ENCODE measurements at regions not wholly inside any gene's neighbourhood (a gene's known extent, or its start where the extent isn't known, plus 50 kb on each side); places are given as distances from the start of the nearest gene placed in this dataset.

DNA sequence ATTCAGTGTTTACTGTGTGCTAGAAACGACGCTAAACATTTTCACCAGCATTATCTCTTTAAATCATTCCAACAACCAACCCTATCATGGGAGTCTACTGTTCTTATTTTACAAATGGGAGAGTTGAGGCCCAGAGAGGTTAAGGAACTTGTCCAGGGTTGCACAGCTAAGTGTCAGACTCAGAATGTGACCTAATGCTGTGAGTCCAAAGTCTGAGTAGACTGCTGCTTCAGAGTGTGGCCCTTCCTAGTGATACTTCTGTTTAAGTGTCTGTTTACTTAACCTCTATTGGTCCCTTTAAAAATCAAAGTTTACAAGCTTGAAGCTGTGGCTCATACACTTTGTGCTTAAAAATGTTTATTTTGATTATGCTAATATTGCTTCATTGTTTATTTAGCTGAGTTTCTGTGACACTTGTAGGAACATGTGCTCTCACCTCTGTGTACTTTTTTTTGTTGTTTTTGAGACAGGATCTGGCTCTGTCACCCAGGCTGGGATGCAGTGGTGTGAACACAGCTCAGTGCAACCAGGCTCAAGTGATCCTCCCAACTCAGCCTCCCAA, 84.4 kb upstream of the SYPL1 start:
- CTCF ChIA-PET, result no interaction called here
- POLR2A ChIA-PET, result no interaction called here
- no peak overlapping the region for H3K4me3 Mint-ChIP-seq
- H3K27me3 Mint-ChIP-seq (ENCODE audit: low read depth), result peaks cover 23% of the 10 kb centered on the region
- no peak overlapping the region for H3K27ac Mint-ChIP-seq
- ATAC-seq (no peak), DNase-seq (no peak)
- no peaks in the 10 kb centered on the region for H3K9me3 Mint-ChIP-seq (ENCODE audit: insufficient read depth)
- H3K36me3 Mint-ChIP-seq (ENCODE audit: low read depth), result no peaks in the 10 kb centered on the region
- H3K4me1 Mint-ChIP-seq (ENCODE audit: low read depth), result no peaks in the 10 kb centered on the region

DNA sequence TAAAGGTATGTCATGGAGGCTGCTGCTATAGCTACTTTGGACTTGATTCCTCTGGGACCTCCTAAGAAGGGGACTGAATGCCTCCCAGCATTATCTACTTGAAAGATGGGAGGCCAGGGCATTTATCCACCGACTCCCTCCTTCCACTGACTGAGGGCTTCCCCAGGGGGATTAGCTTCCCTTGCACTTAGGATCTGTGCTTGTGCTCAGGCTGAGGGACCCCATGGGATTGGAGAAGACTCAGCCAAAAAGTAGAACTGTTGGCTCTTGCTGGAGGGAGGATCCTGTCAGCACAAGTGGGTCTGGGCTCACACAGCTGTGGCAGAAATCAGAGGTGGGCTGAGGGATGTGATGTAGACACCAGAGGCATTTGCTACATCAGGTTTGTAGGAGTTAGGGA, 81.5 kb upstream of the SYPL1 start:
- H3K4me1 Mint-ChIP-seq (ENCODE audit: low read depth), result no peaks in the 10 kb centered on the region
- ChIA-PET POLR2A (no interaction called here), CTCF (interaction anchor here (0.9 to 1.0 kb wide), 2 partner anchors 17 to 26 kb away, joined by 3 to 4 read pairs; no protein-coding TSS in a partner anchor)
- no peak for DNase-seq
- ATAC-seq, result no peak
- H3K27ac Mint-ChIP-seq, result no peak overlapping the region
- no peaks in the 10 kb centered on the region for H3K36me3 Mint-ChIP-seq (ENCODE audit: low read depth)
- H3K9me3 Mint-ChIP-seq (ENCODE audit: insufficient read depth), result no peaks in the 10 kb centered on the region
- H3K4me3 Mint-ChIP-seq, result no peak overlapping the region
- peaks cover 24% of the 10 kb centered on the region for H3K27me3 Mint-ChIP-seq (ENCODE audit: low read depth)

DNA sequence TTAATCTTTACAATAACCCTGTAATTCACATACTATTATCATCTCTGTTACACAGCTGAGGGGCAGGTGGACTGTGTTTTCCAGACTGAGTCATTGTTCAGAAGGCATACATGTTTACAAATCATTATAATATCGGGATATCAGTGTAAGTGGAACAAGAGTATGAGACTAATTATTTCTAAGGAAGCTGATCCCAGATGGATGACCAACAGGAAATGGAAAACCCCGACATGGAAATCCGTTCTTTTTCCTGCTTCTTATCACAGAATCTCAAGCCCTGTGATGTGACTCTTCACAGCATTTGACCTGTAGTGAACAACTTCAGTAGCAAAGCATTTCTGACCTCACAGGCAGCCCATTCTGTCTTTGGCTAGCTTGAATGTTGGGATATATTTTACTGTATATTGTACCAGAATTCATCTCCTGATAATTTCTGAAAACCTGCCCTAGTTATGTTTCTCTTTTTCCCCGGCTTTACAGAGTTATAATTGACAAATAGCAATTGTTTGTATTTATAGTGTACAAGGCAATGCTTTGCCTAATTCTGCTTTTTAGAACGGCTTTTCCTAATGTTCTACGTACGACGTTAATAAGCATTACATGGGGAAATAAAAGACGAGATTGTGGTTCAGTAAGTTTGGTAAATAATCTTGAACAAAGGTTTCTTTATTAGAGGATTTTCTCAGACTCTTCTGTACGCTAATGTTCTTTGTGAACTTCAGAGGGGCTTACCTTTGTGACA, 78.6 kb upstream of the SYPL1 start:
- no peak overlapping the region for H3K27ac Mint-ChIP-seq
- no peaks in the 10 kb centered on the region for H3K9me3 Mint-ChIP-seq (ENCODE audit: insufficient read depth)
- no peaks in the 10 kb centered on the region for H3K4me1 Mint-ChIP-seq (ENCODE audit: low read depth)
- ATAC-seq (no peak), DNase-seq (no peak)
- peaks cover 29% of the 10 kb centered on the region for H3K27me3 Mint-ChIP-seq (ENCODE audit: low read depth)
- H3K36me3 Mint-ChIP-seq (ENCODE audit: low read depth), result no peaks in the 10 kb centered on the region
- ChIA-PET CTCF (interaction anchor here (1.9 kb wide), 1 partner anchor 14 kb away, joined by 5 read pairs; no protein-coding TSS in a partner anchor), POLR2A (no interaction called here)
- H3K4me3 Mint-ChIP-seq, result no peak overlapping the region

DNA sequence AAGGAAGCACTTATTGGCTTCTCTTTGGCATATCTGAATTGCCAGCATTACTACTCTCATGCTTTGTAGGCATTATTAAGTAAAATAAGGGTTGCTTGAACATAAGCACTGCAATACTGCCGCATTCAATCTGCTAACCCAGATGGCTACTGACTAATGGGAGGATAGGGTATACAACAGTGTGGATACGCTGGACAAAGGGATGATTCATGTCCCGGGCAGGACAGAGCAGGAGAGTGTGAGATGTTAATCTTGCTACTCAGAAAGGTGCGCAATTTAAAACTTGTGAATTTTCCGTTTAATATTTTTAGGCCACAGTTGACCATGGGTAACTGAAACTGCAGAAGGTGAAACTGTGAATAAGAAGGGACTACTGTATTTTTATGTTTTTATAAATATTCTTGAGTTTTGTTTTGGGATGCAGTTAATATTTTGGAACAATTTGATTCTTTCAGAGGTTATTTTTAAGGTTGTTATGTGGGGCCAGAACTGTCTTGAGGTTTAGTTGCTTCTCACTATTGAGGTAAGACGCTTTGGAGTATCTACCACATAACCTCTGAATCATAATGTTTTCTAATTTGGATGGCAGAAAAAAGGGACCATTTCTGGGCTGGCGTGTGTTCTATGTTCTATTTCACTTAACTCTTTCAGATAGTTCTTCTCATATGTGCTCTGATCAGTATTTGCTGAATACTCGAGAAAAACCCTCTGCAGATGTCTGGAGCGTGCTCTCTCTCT, 75.7 kb upstream of the SYPL1 start:
- Mint-ChIP-seq H3K9me3 (ENCODE audit: insufficient read depth) (no peaks in the 10 kb centered on the region), H3K27ac (no peak overlapping the region), H3K36me3 (ENCODE audit: low read depth) (no peaks in the 10 kb centered on the region), H3K4me3 (no peak overlapping the region), H3K27me3 (ENCODE audit: low read depth) (peaks cover 15% of the 10 kb centered on the region), H3K4me1 (ENCODE audit: low read depth) (peaks cover 9% of the 10 kb centered on the region)
- DNase-seq (no peak), ATAC-seq (no peak)
- ChIA-PET CTCF (no interaction called here), POLR2A (no interaction called here)

DNA sequence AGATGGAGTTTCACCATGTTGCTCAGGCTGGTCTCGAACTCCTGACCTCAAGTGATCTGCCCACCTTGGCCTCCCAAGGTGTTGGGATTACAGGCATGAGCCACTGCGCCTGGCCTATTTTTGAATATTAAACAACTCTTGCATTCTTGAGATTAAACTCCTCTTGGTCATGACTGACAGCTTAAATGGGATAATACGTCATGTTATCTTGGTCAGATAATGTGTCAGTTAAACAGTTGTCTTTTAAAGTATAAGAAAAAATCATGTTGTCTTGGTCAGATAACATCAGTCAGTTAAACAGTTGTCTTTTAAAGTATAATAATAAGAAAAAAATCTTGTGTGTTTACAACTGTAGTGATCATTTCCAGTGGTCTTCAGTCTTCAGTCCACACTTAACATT, 73.6 kb upstream of the SYPL1 start:
- ATAC-seq (no peak), DNase-seq (no peak)
- H3K9me3 Mint-ChIP-seq (ENCODE audit: insufficient read depth), result no peaks in the 10 kb centered on the region
- ChIA-PET CTCF (no interaction called here), POLR2A (no interaction called here)
- H3K27ac Mint-ChIP-seq, result no peak overlapping the region
- H3K4me1 Mint-ChIP-seq (ENCODE audit: low read depth), result peaks cover 12% of the 10 kb centered on the region
- peaks cover 10% of the 10 kb centered on the region for H3K27me3 Mint-ChIP-seq (ENCODE audit: low read depth)
- no peak overlapping the region for H3K4me3 Mint-ChIP-seq
- H3K36me3 Mint-ChIP-seq (ENCODE audit: low read depth), result no peaks in the 10 kb centered on the region

DNA sequence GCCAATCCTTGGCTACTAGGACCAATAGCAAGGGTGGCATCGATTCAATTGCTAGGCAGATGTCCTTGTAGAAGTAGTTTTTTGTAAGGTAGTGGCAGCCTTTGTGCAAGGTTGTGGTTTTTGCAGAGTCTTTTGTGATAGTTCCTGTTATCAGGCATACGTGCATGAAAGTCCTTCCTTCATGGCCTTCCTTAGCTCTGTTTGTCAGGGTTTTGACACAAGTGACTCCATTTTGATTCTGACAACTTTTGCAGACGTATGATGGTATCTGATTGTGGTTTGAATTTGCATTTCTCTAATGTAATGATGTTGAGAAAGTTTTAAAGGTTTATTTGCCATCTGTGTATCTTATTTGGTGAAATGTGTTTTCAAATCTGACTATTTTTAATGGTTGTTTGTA, 71.8 kb upstream of the SYPL1 start:
- ATAC-seq (no peak), DNase-seq (no peak)
- Mint-ChIP-seq H3K27me3 (ENCODE audit: low read depth) (peaks cover 5% of the 10 kb centered on the region), H3K4me3 (no peak overlapping the region), H3K9me3 (ENCODE audit: insufficient read depth) (no peaks in the 10 kb centered on the region), H3K27ac (no peak overlapping the region), H3K36me3 (ENCODE audit: low read depth) (no peaks in the 10 kb centered on the region), H3K4me1 (ENCODE audit: low read depth) (peaks cover 12% of the 10 kb centered on the region)
- ChIA-PET POLR2A (no interaction called here), CTCF (interaction anchor here (1.1 kb wide), 1 partner anchor 567 kb away, joined by 3 read pairs; no protein-coding TSS in a partner anchor)

DNA sequence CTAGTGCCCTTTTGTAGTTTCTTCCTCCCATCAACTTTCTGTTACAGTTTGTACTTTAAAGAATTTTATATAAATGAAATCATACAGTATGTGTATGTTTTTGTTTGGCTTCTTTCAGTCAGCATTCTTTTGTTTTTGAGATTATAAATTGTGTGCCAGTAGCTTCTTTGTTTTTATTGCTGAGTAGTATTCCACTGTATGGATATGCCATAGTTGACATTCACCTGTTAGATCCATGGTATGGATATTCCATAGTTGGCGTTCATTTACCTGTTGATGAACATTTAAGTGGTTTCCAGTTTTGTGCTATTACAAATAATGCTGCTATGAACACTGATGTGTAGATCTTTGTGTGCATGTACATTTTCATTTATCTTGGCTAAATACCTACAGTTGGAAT, 70.8 kb upstream of the SYPL1 start:
- H3K36me3 Mint-ChIP-seq (ENCODE audit: low read depth), result no peaks in the 10 kb centered on the region
- no peak for DNase-seq
- no peaks in the 10 kb centered on the region for H3K9me3 Mint-ChIP-seq (ENCODE audit: insufficient read depth)
- H3K4me3 Mint-ChIP-seq, result no peak overlapping the region
- H3K27ac Mint-ChIP-seq, result no peak overlapping the region
- ChIA-PET CTCF (no interaction called here), POLR2A (no interaction called here)
- no peak for ATAC-seq
- peaks cover 3% of the 10 kb centered on the region for H3K27me3 Mint-ChIP-seq (ENCODE audit: low read depth)
- peaks cover 12% of the 10 kb centered on the region for H3K4me1 Mint-ChIP-seq (ENCODE audit: low read depth)

DNA sequence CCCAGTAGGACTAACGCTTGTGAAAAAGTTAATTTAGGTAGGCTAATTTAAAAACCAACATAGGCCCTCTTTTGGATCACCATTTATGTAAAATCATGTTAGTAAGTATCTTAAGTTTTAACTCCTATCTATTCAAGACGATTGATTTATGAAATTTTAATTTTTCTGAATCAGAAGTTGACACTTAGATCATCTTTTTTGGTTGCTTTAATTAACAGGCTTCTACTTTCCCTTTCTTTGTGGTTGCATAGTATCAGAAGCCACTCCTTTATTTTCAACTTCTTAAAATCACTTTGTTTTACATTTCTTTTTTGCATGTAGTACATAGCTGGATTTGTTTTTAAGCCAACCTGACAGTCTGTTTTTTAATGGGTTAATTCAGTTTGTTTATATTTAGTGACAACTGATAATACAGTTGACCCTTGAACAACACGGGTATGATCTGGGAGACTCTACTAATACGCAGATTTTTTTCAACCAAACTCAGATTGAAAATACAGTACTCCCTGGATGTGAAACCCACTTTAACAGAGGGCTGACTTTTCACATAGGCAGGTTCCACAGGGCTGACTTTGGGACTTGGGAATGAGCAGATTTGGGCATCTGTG, 69.7 kb upstream of the SYPL1 start:
- H3K27ac Mint-ChIP-seq, result no peak overlapping the region
- no peak overlapping the region for H3K4me3 Mint-ChIP-seq
- no peaks in the 10 kb centered on the region for H3K9me3 Mint-ChIP-seq (ENCODE audit: insufficient read depth)
- POLR2A ChIA-PET, result no interaction called here
- no peak for DNase-seq
- CTCF ChIA-PET, result no interaction called here
- ATAC-seq, result no peak
- no peaks in the 10 kb centered on the region for H3K27me3 Mint-ChIP-seq (ENCODE audit: low read depth)
- H3K36me3 Mint-ChIP-seq (ENCODE audit: low read depth), result no peaks in the 10 kb centered on the region
- peaks cover 12% of the 10 kb centered on the region for H3K4me1 Mint-ChIP-seq (ENCODE audit: low read depth)

DNA sequence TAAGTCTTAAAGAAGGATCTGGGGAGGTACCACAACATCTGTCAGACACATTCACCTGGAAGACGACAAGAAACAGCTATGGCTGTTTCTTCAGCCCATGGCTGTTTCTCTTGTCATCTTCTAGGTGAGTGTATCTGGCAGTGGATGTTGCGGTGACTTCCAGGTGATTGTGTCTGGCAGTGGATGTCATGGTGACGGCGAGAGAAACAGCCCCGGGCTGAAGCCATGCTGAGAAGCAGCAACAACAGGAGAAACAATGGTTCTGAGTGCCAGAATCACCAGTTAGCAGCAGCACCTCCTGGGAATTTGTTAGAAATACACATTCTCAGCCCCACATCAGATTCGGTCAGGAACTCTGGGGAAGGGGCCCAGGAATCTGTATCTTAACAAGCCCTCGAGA, 68.6 kb upstream of the SYPL1 start:
- no peak overlapping the region for H3K27ac Mint-ChIP-seq
- H3K4me1 Mint-ChIP-seq (ENCODE audit: low read depth), result peaks cover 15% of the 10 kb centered on the region
- no peaks in the 10 kb centered on the region for H3K36me3 Mint-ChIP-seq (ENCODE audit: low read depth)
- ChIA-PET POLR2A (no interaction called here), CTCF (interaction anchor here (1.0 to 9.5 kb wide), 2 partner anchors 283 to 363 kb away, joined by 4 to 180 read pairs; no protein-coding TSS in a partner anchor)
- H3K9me3 Mint-ChIP-seq (ENCODE audit: insufficient read depth), result no peaks in the 10 kb centered on the region
- H3K27me3 Mint-ChIP-seq (ENCODE audit: low read depth), result peaks cover 8% of the 10 kb centered on the region
- H3K4me3 Mint-ChIP-seq, result no peak overlapping the region
- no peak for DNase-seq
- ATAC-seq, result no peak

DNA sequence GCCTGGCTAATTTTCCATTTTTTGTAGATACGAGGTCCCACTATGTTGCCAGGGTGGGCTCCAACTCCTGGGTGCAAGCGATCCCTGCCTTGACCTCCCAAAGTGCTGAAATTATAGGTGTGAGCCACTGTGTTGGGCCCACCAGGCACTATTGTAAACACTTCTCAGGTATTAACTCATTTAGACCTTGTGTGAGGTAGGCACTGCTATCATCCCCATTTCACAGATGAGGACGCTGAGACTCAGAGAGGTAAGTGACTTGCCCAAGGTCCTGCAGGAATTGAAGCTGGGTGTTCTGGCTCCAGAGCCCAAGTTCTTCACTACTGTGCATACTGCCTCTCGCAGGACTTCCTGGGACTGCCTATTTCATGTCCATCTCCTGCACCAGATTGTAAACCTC, 67.1 kb upstream of the SYPL1 start:
- POLR2A ChIA-PET, result no interaction called here
- ATAC-seq (no peak), DNase-seq (no peak)
- Mint-ChIP-seq H3K4me3 (no peak overlapping the region), H3K9me3 (ENCODE audit: insufficient read depth) (no peaks in the 10 kb centered on the region), H3K27me3 (ENCODE audit: low read depth) (peaks cover 20% of the 10 kb centered on the region), H3K36me3 (ENCODE audit: low read depth) (no peaks in the 10 kb centered on the region), H3K27ac (no peak overlapping the region), H3K4me1 (ENCODE audit: low read depth) (peaks cover 14% of the 10 kb centered on the region)
- CTCF ChIA-PET, result interaction anchor here (1.2 to 9.5 kb wide), 2 partner anchors 279 to 285 kb away, joined by 5 to 180 read pairs; no protein-coding TSS in a partner anchor

DNA sequence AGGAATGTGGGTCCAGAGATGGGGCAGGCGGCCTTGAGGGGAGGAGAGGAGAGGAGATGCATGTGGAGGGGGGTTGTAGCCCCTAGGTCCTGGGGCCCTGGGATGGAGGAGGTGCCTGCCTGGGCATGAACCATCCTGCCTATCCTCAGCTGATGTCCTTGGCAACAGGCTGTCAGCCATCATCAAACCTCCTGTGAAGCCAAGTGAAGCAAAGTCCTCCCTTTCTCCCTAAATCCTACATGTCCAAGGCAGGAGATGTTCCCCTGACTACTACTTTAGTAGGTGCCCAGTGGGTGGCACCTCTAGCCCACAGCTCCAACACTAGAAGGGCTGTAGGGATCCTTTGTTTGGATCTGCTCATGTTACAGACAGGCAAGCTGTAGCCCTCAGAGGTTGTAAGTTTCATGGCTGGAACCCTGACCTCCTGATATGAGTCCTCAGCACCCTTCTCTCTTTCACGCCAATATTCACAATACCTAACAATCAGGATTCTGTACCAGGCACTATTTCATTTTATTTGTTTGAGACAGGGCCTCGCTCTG, 66.6 kb upstream of the SYPL1 start:
- Mint-ChIP-seq H3K9me3 (ENCODE audit: insufficient read depth) (no peaks in the 10 kb centered on the region), H3K27ac (no peak overlapping the region), H3K27me3 (ENCODE audit: low read depth) (peaks cover 22% of the 10 kb centered on the region), H3K4me1 (ENCODE audit: low read depth) (peaks cover 8% of the 10 kb centered on the region), H3K4me3 (no peak overlapping the region), H3K36me3 (ENCODE audit: low read depth) (no peaks in the 10 kb centered on the region)
- POLR2A ChIA-PET, result no interaction called here
- no peak for ATAC-seq
- CTCF ChIA-PET, result interaction anchor here (1.2 to 9.5 kb wide), 2 partner anchors 280 to 285 kb away, joined by 5 to 180 read pairs; no protein-coding TSS in a partner anchor
- DNase-seq, result no peak

Data from activated CD8-positive, alpha-beta T cell treated with anti-CD3 and anti-CD28 coated beads, Interleukin-2, amount 10 ng/mL, durations not matched to agents 7 days and 5 days (primary cell).